Activated CD4-positive, alpha-beta memory T cell treated with anti-CD3 and anti-CD28 coated beads, Interleukin-2, amount 10 ng/mL, durations not matched to agents 7 days and 5 days (primary cell): ENCODE measurements at regions not wholly inside any gene's neighbourhood (a gene's known extent, or its start where the extent isn't known, plus 50 kb on each side); places are given as distances from the start of the nearest gene placed in this dataset.

Experiments used
- CTCF ChIA-PET: fragments of 350-600 bp; sonication (Branson Sonifier 250); formaldehyde crosslinking; loops from one replicate; lab custom pipeline; 2021; ENCODE audit warnings: antibody characterized with exemption, inconsistent platforms; lab: Charles Lee
- POLR2A ChIA-PET: fragments of 350-600 bp; sonication (Branson Sonifier 250); formaldehyde crosslinking; loops from one replicate; lab custom pipeline; 2021; ENCODE audit warnings: antibody characterized with exemption; lab: Charles Lee
- DNase-seq: peaks from one replicate; pipeline ENCODE4 v3.0.0-alpha.2; 2020
- H3K27ac Mint-ChIP-seq: one replicate; pipeline ENCODE4 v1.8.0; 2021; ENCODE audit warnings: mild to moderate bottlenecking, mixed read lengths
- H3K27me3 Mint-ChIP-seq: one replicate; pipeline ENCODE4 v1.8.0; 2021; ENCODE audit warnings: mixed read lengths
- H3K36me3 Mint-ChIP-seq: one replicate; pipeline ENCODE4 v1.8.0; 2021; ENCODE audit warnings: low read depth, mixed read lengths
- H3K4me1 Mint-ChIP-seq: one replicate; pipeline ENCODE4 v1.8.0; 2021; ENCODE audit warnings: mixed read lengths
- H3K4me3 Mint-ChIP-seq: one replicate; pipeline ENCODE4 v1.8.0; 2021; ENCODE audit warnings: mild to moderate bottlenecking, mixed read lengths
- H3K9me3 Mint-ChIP-seq: one replicate; pipeline ENCODE4 v1.8.0; 2021; ENCODE audit warnings: mixed read lengths

GRCh38 chr3:152617609-152618008, 217.3 kb upstream of the P2RY1 start:
- Mint-ChIP-seq H3K9me3 (no peaks in the 10 kb centered on the region), H3K27me3 (peaks cover 8% of the 10 kb centered on the region), H3K36me3 (no peaks in the 10 kb centered on the region), H3K27ac (no peak overlapping the region), H3K4me3 (no peak overlapping the region), H3K4me1 (no peaks in the 10 kb centered on the region)
- ChIA-PET CTCF (no interaction called here), POLR2A (no interaction called here)
- no peak for DNase-seq

- no peak for DNase-seq
- CTCF ChIA-PET = no interaction called here
- Mint-ChIP-seq H3K27ac (no peak overlapping the region), H3K36me3 (no peaks in the 10 kb centered on the region), H3K4me1 (no peaks in the 10 kb centered on the region), H3K4me3 (no peak overlapping the region), H3K27me3 (peaks cover 8% of the 10 kb centered on the region), H3K9me3 (no peaks in the 10 kb centered on the region)
- POLR2A ChIA-PET = no interaction called here
Measured at GRCh38 chr3:152618529-152618928, 216.4 kb upstream of the P2RY1 start.

- Mint-ChIP-seq H3K27ac (no peak overlapping the region), H3K4me3 (no peak overlapping the region), H3K27me3 (peaks cover 9% of the 10 kb centered on the region), H3K9me3 (no peaks in the 10 kb centered on the region), H3K36me3 (no peaks in the 10 kb centered on the region), H3K4me1 (no peaks in the 10 kb centered on the region)
- POLR2A ChIA-PET = no interaction called here
- CTCF ChIA-PET = no interaction called here
- no peak for DNase-seq
Measured at GRCh38 chr3:152619691-152620090, 215.2 kb upstream of the P2RY1 start.

GRCh38 chr3:152620395-152620794, 214.5 kb upstream of the P2RY1 start:
- Mint-ChIP-seq H3K9me3 (no peaks in the 10 kb centered on the region), H3K27ac (no peak overlapping the region), H3K4me3 (no peak overlapping the region), H3K4me1 (no peaks in the 10 kb centered on the region), H3K27me3 (peaks cover 9% of the 10 kb centered on the region), H3K36me3 (no peaks in the 10 kb centered on the region)
- ChIA-PET POLR2A (no interaction called here), CTCF (no interaction called here)
- DNase-seq = no peak

- Mint-ChIP-seq H3K4me1 (no peaks in the 10 kb centered on the region), H3K36me3 (no peaks in the 10 kb centered on the region), H3K27ac (no peak overlapping the region), H3K9me3 (no peaks in the 10 kb centered on the region), H3K27me3 (peaks cover 9% of the 10 kb centered on the region), H3K4me3 (no peak overlapping the region)
- no peak for DNase-seq
- ChIA-PET POLR2A (no interaction called here), CTCF (no interaction called here)
Measured at GRCh38 chr3:152621006-152621868, 213.7 kb upstream of the P2RY1 start.

GRCh38 chr3:152621967-152622810, 212.7 kb upstream of the P2RY1 start:
- Mint-ChIP-seq H3K36me3 (no peaks in the 10 kb centered on the region), H3K4me3 (no peak overlapping the region), H3K27ac (no peak overlapping the region), H3K4me1 (no peaks in the 10 kb centered on the region), H3K9me3 (no peaks in the 10 kb centered on the region), H3K27me3 (peaks cover 9% of the 10 kb centered on the region)
- ChIA-PET CTCF (no interaction called here), POLR2A (no interaction called here)
- DNase-seq = no peak

GRCh38 chr3:152622811-152623167, 212.1 kb upstream of the P2RY1 start:
- H3K27ac Mint-ChIP-seq = no peak overlapping the region
- peaks cover 11% of the 10 kb centered on the region for H3K27me3 Mint-ChIP-seq
- ChIA-PET POLR2A (no interaction called here), CTCF (no interaction called here)
- no peaks in the 10 kb centered on the region for H3K4me1 Mint-ChIP-seq
- no peaks in the 10 kb centered on the region for H3K36me3 Mint-ChIP-seq
- H3K9me3 Mint-ChIP-seq = no peaks in the 10 kb centered on the region
- H3K4me3 Mint-ChIP-seq = no peak overlapping the region
- no peak for DNase-seq

- Mint-ChIP-seq H3K4me3 (no peak overlapping the region), H3K36me3 (no peaks in the 10 kb centered on the region), H3K27ac (no peak overlapping the region), H3K9me3 (no peaks in the 10 kb centered on the region), H3K27me3 (peaks cover 11% of the 10 kb centered on the region), H3K4me1 (no peaks in the 10 kb centered on the region)
- POLR2A ChIA-PET = no interaction called here
- CTCF ChIA-PET = no interaction called here
- DNase-seq = no peak
Measured at GRCh38 chr3:152623286-152623911, 211.5 kb upstream of the P2RY1 start.

- no peak overlapping the region for H3K27ac Mint-ChIP-seq
- no peak overlapping the region for H3K4me3 Mint-ChIP-seq
- DNase-seq = no peak
- no peaks in the 10 kb centered on the region for H3K9me3 Mint-ChIP-seq
- POLR2A ChIA-PET = no interaction called here
- H3K4me1 Mint-ChIP-seq = no peaks in the 10 kb centered on the region
- H3K27me3 Mint-ChIP-seq = peaks cover 5% of the 10 kb centered on the region
- H3K36me3 Mint-ChIP-seq = no peaks in the 10 kb centered on the region
- CTCF ChIA-PET = no interaction called here
Measured at GRCh38 chr3:152626226-152626625, 208.7 kb upstream of the P2RY1 start.

GRCh38 chr3:152628496-152628895, 206.4 kb upstream of the P2RY1 start:
- H3K9me3 Mint-ChIP-seq = no peaks in the 10 kb centered on the region
- no peaks in the 10 kb centered on the region for H3K36me3 Mint-ChIP-seq
- ChIA-PET CTCF (no interaction called here), POLR2A (no interaction called here)
- no peak overlapping the region for H3K27ac Mint-ChIP-seq
- DNase-seq = no peak
- H3K4me1 Mint-ChIP-seq = no peaks in the 10 kb centered on the region
- H3K27me3 Mint-ChIP-seq = peaks cover 3% of the 10 kb centered on the region
- no peak overlapping the region for H3K4me3 Mint-ChIP-seq

- no peak overlapping the region for H3K27ac Mint-ChIP-seq
- no peaks in the 10 kb centered on the region for H3K36me3 Mint-ChIP-seq
- POLR2A ChIA-PET = no interaction called here
- no peaks in the 10 kb centered on the region for H3K9me3 Mint-ChIP-seq
- no peak overlapping the region for H3K4me3 Mint-ChIP-seq
- CTCF ChIA-PET = no interaction called here
- peaks cover 2% of the 10 kb centered on the region for H3K27me3 Mint-ChIP-seq
- H3K4me1 Mint-ChIP-seq = no peaks in the 10 kb centered on the region
- no peak for DNase-seq
Measured at GRCh38 chr3:152629363-152630122, 205.4 kb upstream of the P2RY1 start.

- H3K9me3 Mint-ChIP-seq = no peaks in the 10 kb centered on the region
- DNase-seq = no peak
- H3K36me3 Mint-ChIP-seq = no peaks in the 10 kb centered on the region
- ChIA-PET POLR2A (interaction anchor here (0.7 kb wide), 1 partner anchor 171 kb away, joined by 3 read pairs; no protein-coding TSS in a partner anchor), CTCF (interaction anchor here (0.7 kb wide), 1 partner anchor 40 kb away, joined by 3 read pairs; no protein-coding TSS in a partner anchor)
- H3K27me3 Mint-ChIP-seq = peaks cover 6% of the 10 kb centered on the region
- no peaks in the 10 kb centered on the region for H3K4me1 Mint-ChIP-seq
- no peak overlapping the region for H3K27ac Mint-ChIP-seq
- no peak overlapping the region for H3K4me3 Mint-ChIP-seq
Measured at GRCh38 chr3:152635389-152635788, 199.5 kb upstream of the P2RY1 start.

- H3K4me1 Mint-ChIP-seq = no peaks in the 10 kb centered on the region
- H3K9me3 Mint-ChIP-seq = no peaks in the 10 kb centered on the region
- no peak overlapping the region for H3K4me3 Mint-ChIP-seq
- ChIA-PET CTCF (no interaction called here), POLR2A (no interaction called here)
- no peak overlapping the region for H3K27ac Mint-ChIP-seq
- DNase-seq = no peak
- no peaks in the 10 kb centered on the region for H3K36me3 Mint-ChIP-seq
- peaks cover 6% of the 10 kb centered on the region for H3K27me3 Mint-ChIP-seq
Measured at GRCh38 chr3:152636651-152637050, 198.3 kb upstream of the P2RY1 start.
